Epithelial cell of proximal tubule (primary cell): ENCODE measurements at regions not wholly inside any gene's neighbourhood (a gene's known extent, or its start where the extent isn't known, plus 50 kb on each side); places are given as distances from the start of the nearest gene placed in this dataset.
"Not testable (repeated sequence)": the region's sequence is repeated elsewhere in the genome, so short reads cannot be mapped to it uniquely, and the experiment has no call there.

ENCODE experiments used
- DNase-seq: peaks from one replicate; pipeline ENCODE4 v3.0.0-alpha.2; 2011; ENCODE audit warnings: low read depth
- H3K4me3 ChIP-seq: 2 replicates; pipeline ENCODE4 v1.5.1; 2011; ENCODE audit warnings: low read depth, mild to moderate bottlenecking, low read length
- TF ChIP-seq, protein P1 (sequence below): conservative IDR thresholded peaks from 2 replicates; pipeline ENCODE4 v1.5.1; 2012; ENCODE audit warnings: low read depth, mild to moderate bottlenecking, low read length

DNA sequence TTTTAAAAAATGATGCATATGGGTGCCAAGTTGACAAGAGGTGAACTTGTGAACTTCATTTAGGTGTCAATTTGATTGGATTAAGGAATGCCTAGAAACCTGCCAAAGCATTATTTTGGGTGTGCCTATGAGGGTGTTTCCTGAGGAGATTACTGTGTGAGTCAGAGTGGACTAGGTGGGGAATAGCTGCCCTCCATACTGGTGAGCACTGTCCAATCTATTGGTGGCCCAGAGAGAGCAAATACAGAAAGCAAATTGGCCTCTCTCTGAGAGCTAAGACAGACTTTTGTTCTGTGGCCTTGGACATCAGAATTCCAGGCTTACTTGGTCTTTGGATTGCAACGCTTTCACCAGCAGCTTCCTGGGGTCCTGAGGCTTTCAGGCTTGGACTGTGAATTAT lies 388.0 kb downstream of the SUCLG1 start:
- TF ChIP-seq, protein P1, sequence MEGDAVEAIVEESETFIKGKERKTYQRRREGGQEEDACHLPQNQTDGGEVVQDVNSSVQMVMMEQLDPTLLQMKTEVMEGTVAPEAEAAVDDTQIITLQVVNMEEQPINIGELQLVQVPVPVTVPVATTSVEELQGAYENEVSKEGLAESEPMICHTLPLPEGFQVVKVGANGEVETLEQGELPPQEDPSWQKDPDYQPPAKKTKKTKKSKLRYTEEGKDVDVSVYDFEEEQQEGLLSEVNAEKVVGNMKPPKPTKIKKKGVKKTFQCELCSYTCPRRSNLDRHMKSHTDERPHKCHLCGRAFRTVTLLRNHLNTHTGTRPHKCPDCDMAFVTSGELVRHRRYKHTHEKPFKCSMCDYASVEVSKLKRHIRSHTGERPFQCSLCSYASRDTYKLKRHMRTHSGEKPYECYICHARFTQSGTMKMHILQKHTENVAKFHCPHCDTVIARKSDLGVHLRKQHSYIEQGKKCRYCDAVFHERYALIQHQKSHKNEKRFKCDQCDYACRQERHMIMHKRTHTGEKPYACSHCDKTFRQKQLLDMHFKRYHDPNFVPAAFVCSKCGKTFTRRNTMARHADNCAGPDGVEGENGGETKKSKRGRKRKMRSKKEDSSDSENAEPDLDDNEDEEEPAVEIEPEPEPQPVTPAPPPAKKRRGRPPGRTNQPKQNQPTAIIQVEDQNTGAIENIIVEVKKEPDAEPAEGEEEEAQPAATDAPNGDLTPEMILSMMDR = no peak
- DNase-seq = no peak
- H3K4me3 ChIP-seq = no peak overlapping the region

DNA sequence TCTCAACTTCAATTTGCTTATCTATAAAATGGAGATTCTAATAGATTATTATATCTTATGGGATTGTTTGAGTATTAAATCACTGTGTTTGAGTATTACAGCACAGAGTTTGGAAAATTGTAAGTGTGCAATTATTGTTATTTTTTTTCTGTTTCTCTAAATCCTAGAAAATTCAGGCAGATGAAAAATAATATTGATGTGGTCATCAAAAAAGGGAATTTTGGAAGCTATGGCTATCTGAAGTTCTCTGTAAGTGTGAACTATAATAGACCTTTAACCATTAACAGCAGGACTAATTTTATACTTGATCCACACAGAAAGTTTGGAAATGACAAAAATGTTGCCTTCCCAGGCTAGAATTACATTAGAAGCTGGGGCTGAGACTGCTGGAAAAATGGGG lies 393.2 kb downstream of the SUCLG1 start:
- H3K4me3 ChIP-seq = no peak overlapping the region
- TF ChIP-seq, protein P1 = no peak
- DNase-seq = no peak

DNA sequence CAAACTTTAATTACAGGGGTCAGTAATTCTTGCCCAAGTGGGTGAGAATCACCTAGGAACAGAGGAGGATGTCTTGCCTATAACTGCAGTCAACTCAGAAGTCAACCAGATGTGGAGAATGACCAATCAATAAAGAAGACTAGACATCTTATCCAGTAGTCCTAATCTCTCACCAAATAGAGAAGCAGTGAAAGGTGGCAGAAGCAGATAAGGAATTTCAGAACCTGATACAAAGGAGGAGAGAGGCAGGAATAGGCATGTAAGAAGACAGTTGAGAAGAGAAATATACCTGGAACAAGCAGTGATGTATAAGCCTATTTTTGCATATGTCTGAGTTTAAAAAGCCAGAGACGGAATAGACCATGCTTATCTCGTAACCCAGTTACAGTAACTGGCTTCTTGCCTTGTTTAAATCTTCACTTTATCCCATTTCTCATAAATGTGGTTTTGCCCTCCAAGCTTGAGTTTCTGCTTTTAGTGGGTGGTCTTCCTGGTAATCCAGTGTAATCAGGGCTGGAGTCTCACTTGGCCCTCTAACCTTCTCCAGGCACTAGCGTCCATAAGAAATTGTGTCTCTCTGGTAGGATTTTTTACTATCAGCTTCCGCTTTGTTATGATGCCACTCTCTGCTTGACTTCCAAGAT lies 401.0 kb downstream of the SUCLG1 start:
- H3K4me3 ChIP-seq = no peak overlapping the region
- DNase-seq = no peak
- TF ChIP-seq, protein P1 = no peak

DNA sequence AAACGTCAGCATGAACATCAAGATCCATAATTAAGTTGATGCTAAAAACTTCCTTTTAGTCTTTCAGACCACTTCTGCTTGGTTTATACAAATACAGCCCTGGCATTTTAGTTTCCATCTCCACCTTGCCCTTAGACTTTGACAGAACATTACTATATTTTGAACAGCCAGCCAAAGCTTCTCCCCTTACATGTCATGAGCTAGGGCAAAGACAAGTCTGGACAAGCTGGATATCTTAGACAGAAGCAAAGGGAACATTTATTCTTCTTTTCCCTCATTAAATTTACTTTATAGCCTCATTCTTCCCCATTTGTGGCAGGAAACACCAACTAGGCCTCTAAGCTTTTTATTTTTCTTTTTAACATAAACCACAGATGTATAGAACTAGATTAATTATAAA lies 403.3 kb downstream of the SUCLG1 start:
- H3K4me3 ChIP-seq = no peak overlapping the region
- DNase-seq = no peak
- TF ChIP-seq, protein P1 = no peak

DNA sequence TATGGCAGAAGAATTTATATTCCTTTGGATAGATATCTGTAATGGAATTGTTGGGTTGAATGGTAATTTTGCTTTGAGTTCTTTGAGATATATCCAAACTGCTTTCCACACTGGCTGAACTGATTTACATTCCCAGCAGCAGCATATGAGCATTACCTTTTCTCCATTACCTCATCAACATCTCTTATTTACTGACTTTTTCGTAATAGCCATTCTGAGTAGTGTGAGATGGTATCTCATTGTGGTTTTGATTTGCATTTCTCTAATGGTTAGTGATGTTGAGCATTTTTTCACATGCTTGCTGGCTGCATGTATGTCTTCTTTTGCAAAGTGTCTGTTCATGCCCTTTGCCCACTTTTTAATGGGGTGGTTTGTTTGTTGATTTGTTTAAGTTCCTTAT lies 404.5 kb downstream of the SUCLG1 start:
- H3K4me3 ChIP-seq, DNase-seq: not testable (repeated sequence)

DNA sequence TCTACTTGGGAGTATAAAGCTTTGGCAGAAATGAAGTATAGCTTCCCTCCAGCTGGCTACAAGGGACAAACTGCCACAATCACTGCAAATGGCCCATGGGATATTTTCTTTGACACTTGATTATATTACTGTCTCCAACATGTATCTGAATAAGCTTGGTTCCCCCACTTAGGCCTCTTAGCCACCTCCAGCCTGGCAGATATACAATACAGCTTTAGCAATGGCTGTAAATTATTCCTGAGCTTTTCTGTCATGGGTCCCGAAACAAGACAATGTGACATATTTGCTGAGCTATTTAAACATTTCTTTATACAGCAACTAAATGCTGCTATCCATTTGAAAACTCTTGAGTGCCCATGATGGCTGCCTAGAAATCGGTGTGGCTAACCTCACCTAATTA lies 406.2 kb downstream of the SUCLG1 start:
- H3K4me3 ChIP-seq = no peak overlapping the region
- no peak for DNase-seq
- TF ChIP-seq, protein P1 = no peak

DNA sequence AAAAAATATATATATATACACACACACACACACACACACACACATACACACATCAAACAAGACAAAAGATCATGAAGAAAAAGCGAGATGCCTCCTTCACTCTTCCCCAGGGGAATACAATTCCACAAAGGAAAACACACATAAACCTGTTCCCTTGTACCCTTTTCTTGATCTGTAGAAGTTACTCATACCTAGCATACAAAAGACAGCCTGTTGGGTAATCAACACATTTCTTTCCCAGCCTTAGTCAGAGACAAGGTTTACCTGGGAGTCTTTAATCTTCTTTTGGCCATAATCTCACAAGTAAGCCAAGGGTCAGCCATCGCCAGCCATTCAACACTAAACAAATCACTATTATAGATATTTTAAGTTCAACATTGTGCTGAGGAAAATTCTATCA lies 407.0 kb downstream of the SUCLG1 start:
- no peak for DNase-seq
- TF ChIP-seq, protein P1 = no peak
- H3K4me3 ChIP-seq = no peak overlapping the region
